Sigmoid colon (tissue), 6 donors: ENCODE measurements at regions not wholly inside any gene's neighbourhood (a gene's known extent, or its start where the extent isn't known, plus 50 kb on each side); places are given as distances from the start of the nearest gene placed in this dataset.

Source experiments
- DNase-seq: peaks from one replicate; pipeline ENCODE4 v3.0.0-alpha.2; 2019
- H3K27ac ChIP-seq, 4 donors: fragments of 200-600 bp; sonication (generic); one replicate each; pipeline ENCODE4 v1.5.1; 2016 to 2019; ENCODE audit warnings: mild to moderate bottlenecking in 1 of 4
- H3K27me3 ChIP-seq, 3 donors: fragments of 200-600 bp; sonication (generic); one replicate each; pipeline ENCODE4 v1.5.1; 2019; ENCODE audit warnings: mild to moderate bottlenecking in 1 of 3
- H3K36me3 ChIP-seq, 4 donors: fragments of 200-600 bp; sonication (generic); one replicate each; pipeline ENCODE4 v1.5.1; 2016 to 2019
- H3K4me1 ChIP-seq, 4 donors: fragments of 200-600 bp; sonication (generic); one replicate each; pipeline ENCODE4 v1.5.1; 2017 to 2019
- H3K4me3 ChIP-seq, 4 donors: fragments of 200-600 bp; sonication (generic); one replicate each; pipeline ENCODE4 v1.5.1; 2017 to 2019; ENCODE audit warnings: mild to moderate bottlenecking in 2 of 4, moderate library complexity in 1 of 4
- H3K9me3 ChIP-seq, 4 donors: fragments of 200-600 bp in 3 of 4; sonication (generic) in 3 of 4; one replicate each; pipeline versions ENCODE4 v1.5.1 to v1.6.1; 2013 to 2019
- CTCF ChIP-seq, 4 experiments: fragments of 450-650 bp in 3 of 4; fragments of 200-600 bp in 1 of 4; IDR thresholded peaks; one replicate each; pipeline ENCODE4 v1.5.1; 2016 to 2019; ENCODE audit warnings: antibody characterized with exemption in 4 of 4, mild to moderate bottlenecking in 3 of 4, moderate library complexity in 2 of 4
- EP300 ChIP-seq, 4 donors: sonication (generic); formaldehyde crosslinking; IDR thresholded peaks; one replicate each; pipeline ENCODE4 v1.6.1; 2017; ENCODE audit warnings: antibody characterized with exemption in 4 of 4
- POLR2A ChIP-seq, 2 donors: fragments of 450-650 bp; IDR thresholded peaks; one replicate each; pipeline ENCODE4 v1.6.1; 2016; ENCODE audit warnings: antibody characterized with exemption in 2 of 2, mild to moderate bottlenecking in 2 of 2, moderate library complexity in 2 of 2
- POLR2AphosphoS5 ChIP-seq, 4 donors: sonication (generic); formaldehyde crosslinking; IDR thresholded peaks; one replicate each; pipeline ENCODE4 v1.6.1; 2017; ENCODE audit warnings: antibody characterized with exemption in 4 of 4
- WGBS, 2 donors: extraction: QIAGEN DNeasy Blood & Tissue Kit; methylation state at CpG; one replicate each; pipeline ENCODE4 v1.1.7; 2013; 5-methylcytosine and 5-hydroxymethylcytosine counted together
- intact Hi-C: fragments of 100-400 bp; cut with DNase I; formaldehyde crosslinking; loops from one replicate; pipeline ENCODE4 v1.15.1; 2023
- donor health status: healthy with polysubstance abuse.
- donor health status: healthy.

DNA sequence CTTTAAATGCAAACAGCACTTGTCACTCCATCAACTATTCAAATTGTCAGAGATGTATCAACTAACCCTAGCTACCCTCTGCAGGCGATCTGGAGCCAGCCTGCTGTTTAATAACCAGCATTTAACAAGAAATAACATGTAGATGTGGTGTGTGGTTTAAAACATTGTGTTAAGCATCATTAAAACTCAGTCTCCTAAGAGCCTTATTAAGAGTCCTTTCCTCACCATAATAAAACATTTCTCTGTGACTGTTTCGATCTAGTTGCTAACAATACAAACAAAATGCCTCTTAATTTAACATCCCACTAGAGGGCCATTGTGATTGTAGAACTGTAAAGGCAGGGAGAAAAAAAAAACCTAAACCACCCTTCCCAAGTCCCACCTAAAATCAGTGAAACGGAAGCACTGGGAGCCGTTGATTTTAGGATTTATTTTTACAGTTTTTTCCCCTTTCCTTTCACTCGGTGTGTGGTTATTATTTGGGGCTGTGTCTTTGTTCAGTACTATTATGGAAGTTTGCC, 708.6 kb downstream of the C4orf33 start:
- 57 to 58% methylated on average over 5 of the region's 5 CpGs for WGBS, 2 donors
- no peak for DNase-seq
- Histone ChIP-seq H3K36me3 (no peaks in the 10 kb centered on the region), H3K27ac (no peak overlapping the region), H3K9me3 (no peaks in the 10 kb centered on the region), H3K4me1 (no peaks in the 10 kb centered on the region), H3K27me3 (no peaks in the 10 kb centered on the region), H3K4me3 (no peak overlapping the region)
- TF ChIP-seq CTCF (IDR thresholded peaks at IDR 0.05): no peak
- no peak for TF ChIP-seq EP300 (IDR thresholded peaks at IDR 0.05)
- no peak for TF ChIP-seq POLR2AphosphoS5 (IDR thresholded peaks at IDR 0.05)
- TF ChIP-seq POLR2A (IDR thresholded peaks at IDR 0.05): no peak
- intact Hi-C loops: no loop called here

GRCh38 chr4:129806986-129807385, 711.0 kb downstream of the C4orf33 start:
- H3K4me3 ChIP-seq: no peak overlapping the region
- intact Hi-C loops: no loop called here
- no peaks in the 10 kb centered on the region for H3K4me1 ChIP-seq
- no peaks in the 10 kb centered on the region for H3K36me3 ChIP-seq
- no peaks in the 10 kb centered on the region for H3K9me3 ChIP-seq
- TF ChIP-seq POLR2AphosphoS5 (IDR thresholded peaks at IDR 0.05): no peak
- TF ChIP-seq EP300 (IDR thresholded peaks at IDR 0.05): no peak
- TF ChIP-seq CTCF (IDR thresholded peaks at IDR 0.05): no peak
- no peak for TF ChIP-seq POLR2A (IDR thresholded peaks at IDR 0.05)
- no peaks in the 10 kb centered on the region for H3K27me3 ChIP-seq
- DNase-seq: no peak
- H3K27ac ChIP-seq: no peak overlapping the region

DNA sequence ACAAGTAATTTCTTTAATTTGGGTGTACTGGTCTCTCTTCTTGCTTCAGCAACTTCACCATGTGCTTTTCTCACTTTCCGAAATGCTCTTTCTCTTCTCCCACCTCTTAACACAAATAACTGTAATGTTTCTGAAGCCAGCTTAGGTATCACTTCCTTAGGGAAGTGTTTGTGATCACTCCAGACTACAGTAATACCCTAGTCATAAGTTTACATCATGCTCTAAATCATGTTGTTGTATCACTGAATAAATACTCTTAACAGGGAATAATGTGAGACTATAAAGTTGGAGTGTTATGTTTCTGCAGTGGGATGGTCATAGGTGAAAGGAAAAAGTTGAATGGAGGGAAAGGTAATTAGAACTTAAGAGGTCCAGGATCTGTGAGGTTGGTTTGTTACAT, 712.3 kb downstream of the C4orf33 start:
- intact Hi-C loops: no loop called here

DNA sequence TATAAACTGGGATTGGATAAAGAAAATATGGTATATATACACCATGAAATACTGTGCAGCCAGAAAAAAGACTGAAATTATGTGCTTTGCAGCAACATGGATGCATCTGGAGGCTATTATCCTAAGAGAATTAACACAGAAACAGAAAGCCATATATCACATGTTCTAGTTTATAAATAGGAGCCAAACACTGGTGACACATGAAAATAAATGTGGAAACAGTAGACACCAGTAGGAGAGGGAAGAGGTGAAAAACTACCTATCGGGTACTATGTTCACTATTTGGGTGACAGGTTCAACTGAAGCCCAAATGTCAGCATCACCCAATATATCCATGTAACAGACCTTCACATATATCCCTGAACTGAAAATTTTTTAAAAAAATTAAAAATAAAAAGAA, 725.1 kb downstream of the C4orf33 start:
- no peak for TF ChIP-seq CTCF (IDR thresholded peaks at IDR 0.05)
- no peak for TF ChIP-seq POLR2A (IDR thresholded peaks at IDR 0.05)
- TF ChIP-seq EP300 (IDR thresholded peaks at IDR 0.05): no peak
- no peak for TF ChIP-seq POLR2AphosphoS5 (IDR thresholded peaks at IDR 0.05)
- DNase-seq: no peak
- no peak overlapping the region for H3K4me3 ChIP-seq
- H3K36me3 ChIP-seq: no peaks in the 10 kb centered on the region
- intact Hi-C loops: no loop called here
- H3K4me1 ChIP-seq: no peaks in the 10 kb centered on the region
- no peaks in the 10 kb centered on the region for H3K9me3 ChIP-seq
- WGBS, 2 donors: 91 to 96% methylated on average over 1 of the region's 1 CpG
- no peaks in the 10 kb centered on the region for H3K27me3 ChIP-seq
- no peak overlapping the region for H3K27ac ChIP-seq

More for the DNA sequence above, 712.3 kb downstream of the C4orf33 start:
- Histone ChIP-seq H3K4me3 (no peak overlapping the region), H3K4me1 (no peaks in the 10 kb centered on the region), H3K9me3 (no peaks in the 10 kb centered on the region), H3K36me3 (no peaks in the 10 kb centered on the region), H3K27me3 (no peaks in the 10 kb centered on the region), H3K27ac (no peak overlapping the region)
- WGBS, 2 donors: 81 to 92% methylated on average over 1 of the region's 1 CpG
- no peak for DNase-seq
- TF ChIP-seq POLR2A (IDR thresholded peaks at IDR 0.05): no peak
- no peak for TF ChIP-seq POLR2AphosphoS5 (IDR thresholded peaks at IDR 0.05)
- no peak for TF ChIP-seq CTCF (IDR thresholded peaks at IDR 0.05)
- TF ChIP-seq EP300 (IDR thresholded peaks at IDR 0.05): no peak

DNA sequence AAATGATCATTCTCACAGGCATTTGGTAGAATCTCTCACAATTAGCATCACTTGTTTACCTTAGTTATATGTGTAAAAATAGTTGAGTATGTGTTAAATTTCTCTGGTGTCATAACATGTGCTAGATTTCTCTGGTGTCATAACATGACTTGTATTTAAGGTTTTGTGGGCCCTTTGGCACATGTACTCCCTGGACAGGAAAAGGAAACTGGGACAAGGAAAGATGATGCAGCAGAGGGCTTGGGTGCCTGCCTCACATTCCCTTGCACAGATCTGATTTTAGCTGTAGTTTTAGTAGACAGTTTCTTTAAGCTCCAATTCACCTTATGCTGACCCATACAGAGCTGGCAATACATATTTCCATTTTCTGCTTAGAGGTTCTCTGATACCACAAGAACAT, 726.0 kb downstream of the C4orf33 start:
- TF ChIP-seq EP300 (IDR thresholded peaks at IDR 0.05) (no peak), POLR2A (IDR thresholded peaks at IDR 0.05) (no peak), CTCF (IDR thresholded peaks at IDR 0.05) (no peak), POLR2AphosphoS5 (IDR thresholded peaks at IDR 0.05) (no peak)

More for the DNA sequence above, 726.0 kb downstream of the C4orf33 start:
- intact Hi-C loops: no loop called here
- DNase-seq: no peak
- no peak overlapping the region for H3K27ac ChIP-seq
- H3K36me3 ChIP-seq: no peaks in the 10 kb centered on the region
- H3K4me1 ChIP-seq: no peaks in the 10 kb centered on the region
- H3K4me3 ChIP-seq: no peak overlapping the region
- H3K9me3 ChIP-seq: no peaks in the 10 kb centered on the region
- no peaks in the 10 kb centered on the region for H3K27me3 ChIP-seq
